HG03135 (cell line): ENCODE measurements at regions not wholly inside any gene's neighbourhood (a gene's known extent, or its start where the extent isn't known, plus 50 kb on each side); places are given as distances from the start of the nearest gene placed in this dataset.
"Not testable (repeated sequence)": the region's sequence is repeated elsewhere in the genome, so short reads cannot be mapped to it uniquely, and the experiment has no call there.

Experiments
- ATAC-seq: cut with Tn5 transposase; IDR thresholded peaks from one replicate; pipeline ENCODE4 v1.9.1; 2021; ENCODE audit warnings: mild to moderate bottlenecking, moderate library complexity; ENCODE audit not compliant: unreplicated experiment

- not testable (repeated sequence) for ATAC-seq
These were observed 138.9 kb upstream of the TMEM229A start for GRCh38 chr7:124171812-124172211.

- no peak for ATAC-seq
These were observed 138.2 kb upstream of the TMEM229A start for GRCh38 chr7:124171068-124171467.

- ATAC-seq = no peak
These were observed 135.7 kb upstream of the TMEM229A start for GRCh38 chr7:124168616-124169015.

GRCh38 chr7:124162667-124163066, 129.8 kb upstream of the TMEM229A start:
- ATAC-seq = no peak

GRCh38 chr7:124155432-124156022, 122.7 kb upstream of the TMEM229A start:
- no peak for ATAC-seq

- ATAC-seq = no peak
These were observed 120.2 kb upstream of the TMEM229A start for GRCh38 chr7:124152859-124153692.

GRCh38 chr7:124137664-124138063, 104.8 kb upstream of the TMEM229A start:
- no peak for ATAC-seq

- no peak for ATAC-seq
These were observed 91.3 kb upstream of the TMEM229A start for GRCh38 chr7:124124201-124124600.

GRCh38 chr7:124120911-124121310, 88.0 kb upstream of the TMEM229A start:
- ATAC-seq = no peak

- no peak for ATAC-seq
These were observed 80.2 kb upstream of the TMEM229A start for GRCh38 chr7:124113045-124113444.

- ATAC-seq = no peak
These were observed 73.7 kb upstream of the TMEM229A start for GRCh38 chr7:124106575-124106974.

GRCh38 chr7:124101173-124101768, 68.4 kb upstream of the TMEM229A start:
- no peak for ATAC-seq

GRCh38 chr7:124100190-124100589, 67.3 kb upstream of the TMEM229A start:
- ATAC-seq = no peak

GRCh38 chr7:124099585-124099984, 66.7 kb upstream of the TMEM229A start:
- ATAC-seq = not testable (repeated sequence)

- ATAC-seq = no peak
These were observed 56.8 kb upstream of the TMEM229A start for GRCh38 chr7:124089621-124090020.

GRCh38 chr7:124088590-124088989, 55.7 kb upstream of the TMEM229A start:
- ATAC-seq = no peak

- ATAC-seq = no peak
These were observed 54.0 kb upstream of the TMEM229A start for GRCh38 chr7:124086843-124087242.

- ATAC-seq = no peak
These were observed 52.3 kb upstream of the TMEM229A start for GRCh38 chr7:124085179-124085578.

- no peak for ATAC-seq
These were observed 51.2 kb upstream of the TMEM229A start for GRCh38 chr7:124084024-124084423.
